ENCODE measurements at regions not wholly inside any gene's neighbourhood (a gene's known extent, or its start where the extent isn't known, plus 50 kb on each side); places are given as distances from the start of the nearest gene placed in this dataset.

DNA sequence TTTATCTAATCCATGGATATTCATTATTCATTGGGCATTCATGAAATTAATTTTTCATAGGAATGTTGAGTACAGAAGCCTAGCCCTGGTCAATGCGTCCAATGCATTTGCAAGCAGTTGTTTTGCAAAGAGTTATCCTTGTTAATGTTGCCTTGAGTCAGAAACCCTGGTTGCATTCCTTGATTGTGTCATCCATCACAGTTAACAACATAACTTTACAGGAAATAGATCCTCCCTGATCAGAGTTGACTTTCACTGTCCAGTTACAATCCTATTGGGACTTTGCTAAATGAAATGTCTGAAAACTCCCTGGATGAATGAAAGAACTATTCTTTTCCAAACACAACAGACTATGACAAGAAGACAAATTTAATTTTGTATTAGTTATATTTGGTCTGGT, 924.3 kb upstream of the SLIT2 start:
- in situ Hi-C loops (cut with HindIII; ENCODE audit: low pct_unique_long_range_greater_than_20kb, low sequenced_read_pairs): no loop called here
- TF ChIP-seq JUND (IDR thresholded peaks at IDR 0.05; ENCODE audit: low read depth): no peak
- DNase-seq (ENCODE audit: low read depth in 1 of 2, low spot score in 1 of 2): no peak

DNA sequence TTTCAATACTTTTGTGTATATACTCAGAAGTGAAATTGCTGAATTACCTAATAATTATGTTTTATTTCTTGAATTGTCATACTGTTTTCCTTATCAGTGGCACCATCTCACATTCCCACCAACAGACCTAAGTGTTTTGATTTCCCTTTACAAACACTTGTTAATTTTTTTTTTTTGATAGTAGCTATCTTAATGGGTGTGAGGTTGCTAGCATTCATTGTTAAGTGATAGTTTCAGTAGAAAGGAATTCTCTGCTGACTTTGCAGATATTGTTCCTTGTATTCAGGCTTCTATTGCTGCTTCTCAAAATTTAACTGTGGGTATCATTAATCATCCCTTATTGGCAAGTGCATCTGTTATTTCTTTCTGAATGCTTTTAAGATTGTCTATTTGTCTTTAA, 927.5 kb upstream of the SLIT2 start:
- no peak for DNase-seq (ENCODE audit: low read depth in 1 of 2, low spot score in 1 of 2)
- no peak for TF ChIP-seq JUND (IDR thresholded peaks at IDR 0.05; ENCODE audit: low read depth)
- in situ Hi-C loops (cut with HindIII; ENCODE audit: low pct_unique_long_range_greater_than_20kb, low sequenced_read_pairs): no loop called here

DNA sequence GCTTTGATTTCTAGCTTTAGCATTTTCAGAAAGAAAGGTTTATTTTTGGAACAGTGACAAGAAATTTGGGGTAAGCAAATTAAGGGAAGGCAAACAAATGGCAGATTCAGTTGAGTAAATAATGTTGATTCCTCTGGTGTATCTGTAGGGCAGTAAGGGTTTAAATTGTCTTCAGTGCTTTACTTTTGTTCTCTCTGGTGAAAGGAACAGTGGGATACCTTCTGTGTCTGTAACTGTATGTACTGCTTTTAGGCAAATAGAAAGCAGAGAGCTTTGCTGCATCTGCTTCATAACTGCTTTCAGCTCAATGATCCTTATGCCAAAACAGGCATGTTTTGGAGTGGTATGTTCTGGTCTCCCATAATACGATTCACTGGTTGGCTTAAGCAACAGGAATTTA, 932.1 kb upstream of the SLIT2 start:
- in situ Hi-C loops (cut with HindIII; ENCODE audit: low pct_unique_long_range_greater_than_20kb, low sequenced_read_pairs): no loop called here
- TF ChIP-seq JUND (IDR thresholded peaks at IDR 0.05; ENCODE audit: low read depth): no peak
- DNase-seq (ENCODE audit: low read depth in 1 of 2, low spot score in 1 of 2): no peak

DNA sequence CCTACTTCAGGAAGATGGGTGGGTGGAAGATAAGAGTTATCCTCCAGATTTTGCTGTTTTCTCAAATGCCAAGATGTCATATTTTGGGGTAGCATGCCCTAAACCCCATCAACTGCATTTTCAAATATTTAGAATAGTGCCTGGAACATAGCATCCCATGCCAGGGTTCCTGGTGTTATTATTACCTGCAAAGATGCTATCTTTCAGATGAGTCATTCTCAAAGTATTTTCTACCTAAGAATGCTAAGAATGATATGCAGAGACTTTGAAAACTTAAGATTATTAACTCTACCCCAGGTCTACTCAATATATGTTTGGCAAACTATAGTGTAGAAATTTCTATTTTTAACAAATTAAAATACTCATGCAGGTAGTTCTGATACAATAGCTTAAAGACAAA, 934.3 kb upstream of the SLIT2 start:
- TF ChIP-seq JUND (IDR thresholded peaks at IDR 0.05; ENCODE audit: low read depth): no peak
- DNase-seq (ENCODE audit: low read depth in 1 of 2, low spot score in 1 of 2): no peak
- in situ Hi-C loops (cut with HindIII; ENCODE audit: low pct_unique_long_range_greater_than_20kb, low sequenced_read_pairs): no loop called here

DNA sequence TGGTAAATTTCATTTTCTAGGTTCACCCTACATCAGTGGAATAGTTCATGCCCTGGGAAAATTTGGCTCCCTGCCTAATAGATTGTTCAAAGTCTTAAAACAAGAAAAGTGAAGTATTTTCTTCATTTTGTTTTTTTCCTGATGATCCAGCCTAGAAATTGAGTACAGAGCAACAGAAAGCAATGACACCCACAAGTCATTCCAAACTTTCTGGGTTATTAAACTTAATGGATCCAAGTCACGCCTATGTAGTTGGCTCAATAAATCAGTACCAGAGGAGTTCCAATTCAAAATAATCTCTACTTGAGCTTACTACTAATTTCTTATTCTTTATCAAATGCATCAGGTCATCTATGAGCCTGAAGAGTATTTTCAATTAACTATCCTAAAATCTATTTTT, 937.6 kb upstream of the SLIT2 start:
- in situ Hi-C loops (cut with HindIII; ENCODE audit: low pct_unique_long_range_greater_than_20kb, low sequenced_read_pairs): no loop called here
- DNase-seq (ENCODE audit: low read depth in 1 of 2, low spot score in 1 of 2): no peak
- no peak for TF ChIP-seq JUND (IDR thresholded peaks at IDR 0.05; ENCODE audit: low read depth)

DNA sequence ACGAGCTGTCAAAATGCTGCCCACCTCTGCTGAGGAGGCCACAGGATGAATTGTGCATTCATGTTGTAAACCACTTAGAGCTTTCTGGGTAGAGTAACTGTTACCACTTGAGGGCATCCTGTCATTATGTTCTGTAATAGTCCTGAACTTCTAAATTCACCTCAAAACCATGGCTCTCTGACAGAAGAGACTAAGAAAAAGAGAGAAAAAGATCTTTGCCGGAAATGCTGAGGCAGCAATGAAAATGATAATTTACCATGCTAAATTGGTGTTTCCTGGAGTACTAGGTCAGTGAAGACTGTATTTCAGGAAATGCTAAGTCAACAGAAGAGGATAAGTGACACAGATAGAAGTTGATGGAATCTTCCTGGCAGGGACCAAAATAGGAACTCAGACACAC, 942.3 kb upstream of the SLIT2 start:
- DNase-seq (ENCODE audit: low read depth in 1 of 2, low spot score in 1 of 2): peak in 1 of 2 experiments; percentile 12
- no peak for TF ChIP-seq JUND (IDR thresholded peaks at IDR 0.05; ENCODE audit: low read depth)
- in situ Hi-C loops (cut with HindIII; ENCODE audit: low pct_unique_long_range_greater_than_20kb, low sequenced_read_pairs): no loop called here

DNA sequence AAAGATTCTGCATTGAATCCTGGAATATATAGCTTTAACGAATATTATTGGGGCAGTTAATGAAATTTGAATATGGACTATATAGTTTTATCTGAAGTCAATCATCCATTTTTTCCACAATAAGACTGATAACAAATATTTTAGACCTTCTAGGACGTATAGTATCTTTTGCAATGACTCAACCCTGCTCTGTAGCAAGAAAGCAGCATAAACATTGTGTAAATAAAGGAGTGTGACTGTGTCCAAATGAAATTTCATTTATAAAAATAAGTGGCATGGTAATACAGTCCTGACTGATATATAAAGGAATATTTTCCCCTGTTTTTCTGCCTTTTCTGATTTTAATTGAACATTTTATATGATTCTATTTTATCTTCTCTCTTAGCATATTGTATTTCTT, 947.7 kb upstream of the SLIT2 start:
- no peak for TF ChIP-seq JUND (IDR thresholded peaks at IDR 0.05; ENCODE audit: low read depth)
- in situ Hi-C loops (cut with HindIII; ENCODE audit: low pct_unique_long_range_greater_than_20kb, low sequenced_read_pairs): no loop called here
- DNase-seq (ENCODE audit: low read depth in 1 of 2, low spot score in 1 of 2): no peak

DNA sequence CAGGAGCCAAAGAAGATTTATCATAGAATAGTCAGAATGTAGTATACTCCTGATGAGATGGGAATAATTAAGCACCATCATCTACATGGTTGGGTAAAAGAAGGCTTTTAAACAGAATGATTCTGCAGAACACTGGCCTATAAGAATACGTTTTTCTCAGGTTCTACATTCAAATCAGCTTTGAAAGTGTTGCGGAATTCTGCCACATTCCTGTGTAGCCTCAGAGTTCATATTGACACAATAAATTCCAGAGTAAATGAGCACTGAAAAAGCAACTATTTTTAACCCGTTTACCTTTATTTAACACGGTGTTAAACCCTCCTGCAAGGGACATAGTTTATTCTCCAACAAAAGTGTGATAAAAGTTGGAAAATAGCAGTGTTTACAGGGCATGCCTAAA, 950.2 kb upstream of the SLIT2 start:
- in situ Hi-C loops (cut with HindIII; ENCODE audit: low pct_unique_long_range_greater_than_20kb, low sequenced_read_pairs): no loop called here
- TF ChIP-seq JUND (IDR thresholded peaks at IDR 0.05; ENCODE audit: low read depth): no peak
- DNase-seq (ENCODE audit: low read depth in 1 of 2, low spot score in 1 of 2): no peak

DNA sequence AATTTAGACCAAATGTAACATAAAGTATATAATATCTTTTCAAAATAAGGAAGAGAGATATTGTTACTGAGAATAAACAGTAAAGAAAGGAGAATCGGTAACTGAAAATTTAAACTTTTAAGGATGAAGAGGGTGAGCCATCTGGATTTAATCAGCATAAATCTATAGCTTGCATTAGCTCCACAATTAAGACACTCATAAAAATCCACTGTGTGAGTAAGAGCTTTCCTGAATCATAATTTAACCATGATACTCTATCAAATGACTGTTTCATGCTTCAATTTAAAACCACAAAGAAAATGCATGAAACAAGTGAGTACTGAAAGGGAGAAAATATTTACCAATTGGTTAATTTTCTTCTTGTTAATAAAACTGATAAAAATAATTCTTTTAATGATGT, 951.5 kb upstream of the SLIT2 start:
- DNase-seq (ENCODE audit: low read depth in 1 of 2, low spot score in 1 of 2): no peak
- TF ChIP-seq JUND (IDR thresholded peaks at IDR 0.05; ENCODE audit: low read depth): no peak
- in situ Hi-C loops (cut with HindIII; ENCODE audit: low pct_unique_long_range_greater_than_20kb, low sequenced_read_pairs): no loop called here

DNA sequence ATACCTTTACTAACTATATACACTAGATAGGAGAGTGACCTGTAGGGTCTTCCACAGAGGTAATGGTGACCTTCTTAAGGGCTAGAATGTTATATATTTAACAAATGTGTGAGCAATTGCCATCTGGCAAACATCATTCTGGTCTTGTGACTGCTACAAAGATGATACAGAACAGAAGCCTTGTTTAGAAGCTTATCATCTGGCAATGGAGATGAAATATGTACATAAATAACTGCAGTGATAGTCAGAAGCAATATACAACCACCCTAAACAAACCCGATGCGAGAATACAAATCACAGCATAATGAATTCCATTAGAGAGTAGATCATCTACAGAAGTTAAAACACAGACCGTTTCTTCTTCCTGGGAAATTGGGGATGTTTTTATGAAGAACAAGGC, 952.7 kb upstream of the SLIT2 start:
- in situ Hi-C loops (cut with HindIII; ENCODE audit: low pct_unique_long_range_greater_than_20kb, low sequenced_read_pairs): no loop called here
- no peak for TF ChIP-seq JUND (IDR thresholded peaks at IDR 0.05; ENCODE audit: low read depth)
- DNase-seq (ENCODE audit: low read depth in 1 of 2, low spot score in 1 of 2): no peak

DNA sequence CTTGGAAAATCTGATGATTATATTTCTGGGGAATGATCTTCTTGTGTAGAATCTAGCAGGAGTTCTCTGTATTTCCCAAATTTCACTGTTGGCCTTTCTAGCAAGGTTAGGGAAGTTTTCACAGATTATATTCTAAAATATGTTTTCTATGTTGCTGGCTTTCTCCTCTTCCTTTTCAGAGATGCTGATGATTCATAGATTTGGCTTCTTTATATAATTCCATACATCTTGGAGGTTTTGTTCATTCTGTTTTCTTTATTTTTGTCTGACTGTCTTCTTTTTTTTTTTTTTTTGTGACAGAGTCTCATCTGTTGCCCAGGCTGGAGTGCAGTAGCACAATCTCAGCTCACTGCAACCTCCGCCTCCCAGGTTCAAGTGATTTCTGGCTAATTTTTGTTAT, 957.9 kb upstream of the SLIT2 start:
- TF ChIP-seq JUND (IDR thresholded peaks at IDR 0.05; ENCODE audit: low read depth): no peak
- in situ Hi-C loops (cut with HindIII; ENCODE audit: low pct_unique_long_range_greater_than_20kb, low sequenced_read_pairs): no loop called here
- no peak for DNase-seq (ENCODE audit: low read depth in 1 of 2, low spot score in 1 of 2)

DNA sequence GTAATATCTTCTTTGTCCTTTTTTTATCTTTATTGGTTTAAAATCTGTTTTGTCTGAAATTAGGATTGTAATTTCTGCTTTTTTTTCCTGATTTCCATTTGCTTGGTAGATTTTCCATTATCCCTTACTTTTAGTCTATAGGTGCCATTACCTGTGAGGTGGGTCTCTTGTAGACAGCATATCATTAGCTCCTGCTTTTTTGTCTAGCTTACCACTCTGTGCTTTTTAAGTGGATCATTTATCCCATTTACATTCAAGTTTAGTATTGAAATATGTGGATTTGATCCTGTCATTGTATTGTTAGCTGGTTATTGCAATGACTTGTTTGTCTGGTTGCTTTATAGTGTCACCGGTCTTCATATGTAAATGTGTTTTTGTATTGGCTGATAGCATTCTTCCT, 958.6 kb upstream of the SLIT2 start:
- DNase-seq (ENCODE audit: low read depth in 1 of 2, low spot score in 1 of 2): no peak
- no peak for TF ChIP-seq JUND (IDR thresholded peaks at IDR 0.05; ENCODE audit: low read depth)
- in situ Hi-C loops (cut with HindIII; ENCODE audit: low pct_unique_long_range_greater_than_20kb, low sequenced_read_pairs): no loop called here

DNA sequence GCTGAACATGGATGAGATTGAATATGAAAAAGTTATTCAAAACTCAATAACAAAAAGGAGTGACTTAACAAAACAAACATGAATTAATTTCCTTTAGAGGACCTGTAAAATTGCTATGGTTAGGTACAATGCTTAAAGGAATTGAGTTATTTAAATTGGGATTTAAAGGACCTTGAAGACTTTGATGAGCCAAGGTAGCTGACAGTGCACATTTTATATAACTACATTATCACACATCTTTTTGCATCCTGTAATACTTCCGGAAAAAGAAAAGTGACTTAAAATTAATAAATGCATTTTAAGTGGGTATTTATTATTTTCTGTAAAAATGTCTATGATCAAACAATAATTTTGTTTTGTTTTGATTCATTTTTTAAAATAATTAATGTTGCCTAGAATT, 964.8 kb upstream of the SLIT2 start:
- TF ChIP-seq JUND (IDR thresholded peaks at IDR 0.05; ENCODE audit: low read depth): no peak
- no peak for DNase-seq (ENCODE audit: low read depth in 1 of 2, low spot score in 1 of 2)
- in situ Hi-C loops (cut with HindIII; ENCODE audit: low pct_unique_long_range_greater_than_20kb, low sequenced_read_pairs): no loop called here

DNA sequence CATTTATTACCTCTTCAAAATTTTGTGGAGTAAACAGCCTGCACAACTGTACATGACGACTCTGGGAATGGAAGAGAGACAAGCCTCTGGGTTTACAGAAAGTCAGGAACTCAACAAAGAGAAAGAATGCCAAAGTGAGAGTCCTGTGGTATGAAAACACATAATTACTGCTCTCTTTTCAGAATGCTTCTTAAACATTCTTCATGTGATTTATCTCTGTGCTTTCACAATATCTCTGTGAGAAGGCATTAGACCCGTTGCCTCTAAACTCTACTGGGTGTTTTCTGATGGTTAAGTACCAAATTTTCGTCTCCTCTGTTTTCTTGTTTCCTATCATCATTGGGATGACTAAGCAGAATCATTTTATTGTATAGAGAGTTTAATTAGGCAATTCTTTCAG, 966.6 kb upstream of the SLIT2 start:
- no peak for TF ChIP-seq JUND (IDR thresholded peaks at IDR 0.05; ENCODE audit: low read depth)
- in situ Hi-C loops (cut with HindIII; ENCODE audit: low pct_unique_long_range_greater_than_20kb, low sequenced_read_pairs): no loop called here
- no peak for DNase-seq (ENCODE audit: low read depth in 1 of 2, low spot score in 1 of 2)

DNA sequence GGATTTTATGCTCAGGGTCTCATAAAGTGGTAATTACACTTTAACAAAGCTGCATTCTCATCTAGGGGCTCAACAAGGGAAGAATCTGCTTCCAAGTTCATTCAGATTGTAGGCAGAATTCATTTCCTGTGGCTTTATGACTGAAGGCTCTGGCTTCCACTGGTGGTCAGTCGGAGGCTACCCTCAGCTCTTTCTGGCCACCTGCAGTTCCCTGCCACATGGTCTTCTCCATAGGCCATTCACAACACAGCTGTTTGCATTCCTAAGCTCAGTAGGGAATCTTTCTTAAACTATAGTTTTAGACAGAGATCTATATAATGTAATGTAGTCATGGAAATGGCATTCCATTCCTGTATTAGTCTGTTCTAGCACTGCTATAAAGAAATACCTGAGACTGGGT, 973.0 kb upstream of the SLIT2 start:
- no peak for TF ChIP-seq JUND (IDR thresholded peaks at IDR 0.05; ENCODE audit: low read depth)
- in situ Hi-C loops (cut with HindIII; ENCODE audit: low pct_unique_long_range_greater_than_20kb, low sequenced_read_pairs): no loop called here
- DNase-seq (ENCODE audit: low read depth in 1 of 2, low spot score in 1 of 2): no peak

Data from T47D (cell line).